T follicular helper cell (primary cell): ENCODE measurements at regions not wholly inside any gene's neighbourhood (a gene's known extent, or its start where the extent isn't known, plus 50 kb on each side); places are given as distances from the start of the nearest gene placed in this dataset.

Experiments
- DNase-seq: peaks from one replicate; pipeline ENCODE4 v3.0.0-alpha.2; 2020; ENCODE audit warnings: low read depth

DNA sequence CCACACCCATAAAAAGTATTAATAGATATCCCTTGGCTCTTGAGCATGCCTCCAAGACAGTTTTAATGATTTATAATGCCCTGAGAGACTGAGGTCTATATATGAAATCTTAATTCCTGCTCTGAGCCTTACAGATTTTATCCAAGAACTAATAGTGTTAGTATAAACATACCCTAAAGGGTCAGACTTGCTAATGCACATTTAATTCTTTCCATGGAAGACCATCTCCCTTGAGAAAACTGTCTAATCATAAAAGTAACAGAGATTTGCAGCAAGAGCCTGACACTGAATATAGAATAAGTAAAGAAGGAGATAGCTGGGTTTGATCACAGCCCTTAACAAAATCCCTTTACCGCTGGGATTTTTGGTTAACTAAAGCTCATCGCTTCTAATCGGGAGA, 650.8 kb upstream of the KLF12 start:
- DNase-seq, result no peak

DNA sequence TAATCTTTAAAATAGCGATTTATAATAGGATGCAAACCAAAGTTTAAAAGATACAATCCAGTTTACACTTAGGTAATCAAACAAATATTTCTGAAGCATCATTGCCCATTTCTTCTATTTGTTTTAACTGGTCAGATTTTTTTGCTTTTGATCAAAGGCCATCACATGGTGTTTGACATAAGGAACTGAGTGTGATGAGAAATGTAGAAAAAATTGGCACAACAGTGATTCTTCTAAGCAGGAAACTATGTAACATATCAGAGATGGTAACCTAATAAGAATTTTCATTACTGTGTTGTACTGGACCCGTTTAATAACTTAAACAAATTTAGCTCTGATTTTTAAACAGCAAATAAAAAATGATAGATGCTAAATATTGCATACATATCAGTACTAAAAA, 644.7 kb upstream of the KLF12 start:
- no peak for DNase-seq

DNA sequence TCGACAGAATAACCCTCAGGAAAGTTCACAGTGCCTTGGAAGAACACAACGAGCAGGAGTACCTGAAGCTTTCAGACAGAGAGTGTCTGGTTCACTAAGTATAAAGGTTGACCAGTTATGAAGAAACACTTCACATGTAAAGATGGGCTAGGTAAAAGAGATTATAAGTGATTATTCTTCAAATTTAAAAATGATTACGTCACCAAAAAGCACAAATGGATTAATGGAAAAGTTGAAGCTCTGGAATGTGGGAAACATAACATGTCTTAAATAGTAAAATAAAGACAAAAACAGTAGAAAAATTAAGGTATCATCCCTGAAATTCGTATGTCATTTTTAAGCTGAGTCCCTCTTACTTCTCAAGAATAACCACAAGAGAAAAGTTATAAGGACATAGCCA, 643.9 kb upstream of the KLF12 start:
- DNase-seq, result no peak

DNA sequence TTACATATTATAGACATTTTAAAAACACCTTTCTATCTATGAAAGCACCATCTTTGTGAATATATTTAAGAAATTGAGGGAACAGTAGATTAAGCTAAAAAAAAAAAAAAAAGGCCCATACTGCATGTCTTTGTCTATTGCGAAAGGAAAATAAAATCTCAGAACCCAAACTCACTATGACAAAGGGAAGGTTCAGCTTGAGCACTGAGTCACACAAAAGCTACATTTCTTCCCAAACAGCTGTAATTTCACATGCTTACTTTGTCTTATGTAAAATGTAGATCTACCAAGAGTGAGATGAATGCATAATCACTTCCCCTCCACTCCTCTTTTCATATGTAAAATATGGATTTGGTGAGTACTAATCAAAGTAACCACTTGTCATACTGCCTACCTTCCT, 640.1 kb upstream of the KLF12 start:
- DNase-seq, result no peak

DNA sequence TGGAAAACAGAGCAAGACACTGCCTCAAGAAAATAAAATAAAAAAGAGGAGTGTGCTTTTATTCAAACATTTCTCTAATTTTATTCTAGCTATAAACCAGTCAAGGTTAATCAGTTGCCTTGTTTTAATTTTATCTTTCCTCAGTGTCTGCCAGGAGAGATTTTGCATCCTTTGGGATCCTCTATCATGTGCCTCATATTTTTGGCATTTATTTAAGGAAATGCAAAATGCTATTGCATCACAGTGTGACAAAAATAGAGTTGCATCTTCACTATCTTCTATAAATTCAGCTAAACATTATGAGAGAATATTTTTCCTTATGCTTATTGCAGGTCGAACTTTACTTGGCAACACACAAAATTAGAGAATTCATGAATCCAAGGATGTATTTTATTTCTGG, 639.0 kb upstream of the KLF12 start:
- no peak for DNase-seq

DNA sequence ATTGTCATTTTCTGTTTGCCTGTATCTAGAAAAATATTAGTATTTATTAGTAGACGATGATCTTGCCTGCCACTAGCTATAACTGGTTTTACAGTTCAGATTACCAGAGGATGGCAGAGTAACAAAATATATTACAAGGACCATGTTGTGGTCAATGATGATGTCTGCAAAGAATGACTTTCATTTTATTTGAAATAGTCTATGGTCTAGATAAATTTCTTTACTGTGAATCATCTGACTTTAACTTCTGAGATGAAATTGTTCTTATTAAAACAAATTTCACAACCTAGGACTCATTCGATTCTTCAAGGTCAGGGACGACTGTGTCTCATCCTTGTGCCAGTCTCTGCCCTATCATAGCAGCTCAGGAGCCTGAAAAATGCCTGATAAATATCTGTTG, 637.8 kb upstream of the KLF12 start:
- no peak for DNase-seq

DNA sequence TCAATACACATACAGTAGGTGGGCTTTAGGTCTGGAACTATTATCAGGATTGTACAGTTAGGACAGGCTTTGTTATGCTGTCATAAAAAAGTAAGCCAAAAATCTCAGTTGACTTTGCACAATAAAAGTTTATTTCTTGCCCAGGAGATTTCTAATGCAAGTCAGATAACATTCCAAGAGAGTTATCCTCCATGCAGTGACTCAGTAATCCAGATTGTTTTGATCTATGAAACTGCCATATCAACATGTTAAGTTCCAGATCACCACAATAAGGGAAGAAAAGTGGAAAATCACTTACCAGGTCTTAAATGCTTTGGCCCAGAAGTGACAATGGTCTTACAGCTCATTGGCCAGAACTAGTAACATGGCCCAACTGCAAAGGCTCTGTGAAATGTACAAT, 636.2 kb upstream of the KLF12 start:
- no peak for DNase-seq

DNA sequence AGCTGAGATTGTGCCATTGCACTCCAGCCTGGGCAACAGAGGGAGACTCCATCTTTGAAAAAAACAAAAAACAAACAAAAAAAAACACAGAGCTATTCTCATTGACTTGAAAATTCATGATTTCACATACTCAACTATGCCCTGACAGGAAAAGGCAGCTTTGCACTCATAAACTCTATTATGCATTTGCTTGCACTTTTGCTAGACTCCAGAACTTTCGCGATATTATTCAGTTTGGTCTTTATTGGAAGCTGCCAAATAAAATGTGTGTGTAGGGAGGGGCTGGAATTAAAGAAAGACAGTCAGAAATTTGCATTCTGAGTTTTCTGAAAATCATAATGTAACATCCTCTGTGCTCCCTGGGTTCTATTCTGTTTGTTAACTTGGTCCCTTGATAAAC, 635.1 kb upstream of the KLF12 start:
- no peak for DNase-seq

DNA sequence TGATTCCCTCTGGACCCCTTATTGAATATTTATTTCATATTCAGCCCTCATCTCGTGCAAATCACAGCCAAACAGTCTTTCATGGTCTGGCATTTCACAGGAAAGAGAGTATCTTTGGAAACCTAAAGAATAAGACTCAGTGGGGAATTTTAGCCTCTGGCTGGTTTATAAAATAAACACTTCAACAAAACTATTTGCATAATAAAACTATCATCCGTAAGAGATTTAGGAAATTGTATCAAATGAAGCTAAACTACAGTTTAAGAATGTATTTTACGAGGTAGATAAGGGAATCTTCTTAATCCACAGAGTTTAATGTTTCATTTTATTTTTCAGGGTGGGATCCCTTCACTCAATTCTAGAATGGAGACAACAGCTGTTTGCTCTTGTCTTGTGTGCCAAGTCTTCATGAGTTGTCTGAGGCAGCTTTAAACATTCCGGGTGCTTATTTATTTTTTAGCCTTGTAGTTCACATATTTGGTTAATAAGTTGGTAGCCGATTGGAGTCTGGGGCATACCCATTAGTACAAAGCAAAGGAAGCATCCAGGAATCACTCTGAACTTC, 634.4 kb upstream of the KLF12 start:
- DNase-seq, result no peak

DNA sequence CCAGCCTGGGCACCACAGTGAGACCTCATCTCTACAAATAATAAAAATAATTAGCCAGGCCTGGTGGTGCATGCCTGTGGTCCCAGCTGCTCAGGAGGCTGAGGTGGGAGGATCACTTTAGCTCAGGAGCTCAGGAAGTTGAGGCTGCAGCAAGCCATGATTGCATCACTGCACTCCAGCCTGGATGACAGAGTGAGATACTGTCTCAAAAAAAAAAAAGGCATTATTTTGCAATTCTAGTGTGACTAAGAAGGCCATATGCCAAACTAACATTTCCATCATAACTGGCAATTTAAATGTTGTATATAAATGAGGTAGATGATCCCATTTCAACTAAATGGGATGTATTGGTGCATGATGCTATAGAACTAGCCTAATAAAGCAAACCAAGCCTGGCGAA, 632.8 kb upstream of the KLF12 start:
- DNase-seq, result no peak

DNA sequence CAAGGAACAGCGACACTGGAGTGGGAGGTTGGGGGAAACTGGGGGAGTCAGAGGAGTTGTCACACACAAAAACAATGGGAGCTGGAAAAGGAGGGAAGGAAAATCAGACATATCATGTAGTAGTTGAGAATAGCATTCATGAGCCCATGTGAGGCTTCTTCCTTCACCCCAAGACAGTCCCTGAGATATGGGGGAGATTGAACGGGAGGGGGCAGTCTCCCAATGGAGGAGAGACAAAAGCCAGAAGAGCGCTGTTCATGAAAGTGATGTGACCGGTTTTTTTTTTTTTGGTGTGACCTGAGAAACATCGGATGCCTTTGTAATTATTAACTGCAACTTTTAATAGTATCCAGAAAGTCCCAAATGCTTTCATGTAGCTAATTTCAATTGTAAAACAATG, 631.8 kb upstream of the KLF12 start:
- DNase-seq, result no peak

DNA sequence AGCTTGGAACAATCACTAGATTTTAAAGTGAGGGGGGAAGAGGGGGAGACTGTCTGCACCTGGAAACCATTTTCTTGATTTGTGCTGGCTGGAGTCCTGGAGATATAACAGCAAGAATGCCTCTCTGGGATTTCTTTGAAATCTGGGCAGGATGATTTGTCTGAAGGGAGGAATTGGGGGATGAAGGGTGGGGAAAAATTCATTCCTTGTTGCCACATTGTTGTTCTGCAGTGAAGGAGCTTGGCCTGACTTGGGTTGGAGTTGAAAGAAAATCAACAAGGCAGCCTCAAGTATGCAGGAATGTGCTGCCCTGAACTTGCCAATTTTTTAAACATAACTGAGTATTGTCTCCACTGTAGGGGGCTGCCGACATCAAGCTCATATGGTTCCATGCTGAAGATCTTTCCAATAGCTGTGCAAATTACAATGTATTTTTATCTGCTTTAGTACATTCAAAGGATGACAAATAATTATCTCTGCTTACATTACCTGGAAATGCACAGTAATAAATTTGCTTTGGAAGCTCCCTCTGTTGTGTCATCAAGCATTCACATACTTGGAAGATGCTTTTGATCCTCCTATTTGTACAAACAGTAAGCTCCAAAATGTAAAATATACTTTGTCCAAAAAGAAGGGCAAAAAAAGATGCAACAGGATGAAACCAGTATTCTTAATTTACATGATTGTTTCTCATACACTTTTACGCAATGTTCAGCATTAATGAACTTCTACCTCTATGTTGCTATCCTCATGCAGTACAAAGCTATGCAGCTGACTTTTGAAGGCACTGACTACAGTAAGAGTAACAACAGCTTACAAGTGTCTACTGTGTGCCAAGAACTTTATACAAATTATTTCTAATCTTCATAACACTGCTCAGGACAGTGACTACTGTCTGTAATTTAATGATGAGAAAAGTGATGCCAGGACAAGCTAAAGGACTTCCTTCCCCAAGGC, 627.9 kb upstream of the KLF12 start:
- DNase-seq, result no peak

DNA sequence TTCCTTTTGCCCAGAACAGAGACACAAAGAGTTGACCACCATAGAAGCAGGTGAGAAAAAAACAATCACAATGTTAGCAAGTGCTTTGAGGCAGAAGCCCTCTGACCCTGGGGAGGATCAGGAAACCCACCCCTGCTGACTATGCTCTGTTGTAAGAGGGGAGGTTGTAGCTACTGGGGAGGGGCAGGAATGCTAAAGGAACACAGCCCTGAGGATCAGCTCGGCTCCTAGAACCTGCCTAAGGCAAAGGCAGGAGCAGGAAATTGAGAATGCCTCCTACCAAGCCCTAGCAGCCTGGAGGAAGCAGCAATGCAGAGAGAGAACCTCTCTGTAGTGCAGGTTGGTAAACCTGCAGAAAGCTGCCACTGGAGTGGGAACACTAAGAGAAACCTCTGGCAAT, 624.0 kb upstream of the KLF12 start:
- DNase-seq, result no peak

DNA sequence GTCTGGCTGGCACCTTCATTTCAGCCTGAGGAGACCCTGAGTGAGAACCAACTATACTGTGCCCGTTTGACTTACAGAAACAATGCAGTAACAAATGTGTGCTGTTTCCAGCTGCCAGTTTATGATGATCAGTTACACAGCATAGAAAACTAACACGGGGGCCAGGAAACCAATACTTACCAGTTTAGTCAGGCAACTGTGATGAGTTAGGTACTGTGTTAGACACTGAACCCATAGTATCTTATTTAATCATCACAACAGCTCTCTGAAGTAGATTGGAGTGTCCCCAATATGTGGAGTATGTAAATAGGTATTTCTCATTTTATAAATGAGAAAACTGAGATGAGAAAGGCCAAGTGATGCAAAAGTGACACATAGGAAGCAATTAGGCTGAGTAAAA, 620.9 kb upstream of the KLF12 start:
- DNase-seq, result no peak

DNA sequence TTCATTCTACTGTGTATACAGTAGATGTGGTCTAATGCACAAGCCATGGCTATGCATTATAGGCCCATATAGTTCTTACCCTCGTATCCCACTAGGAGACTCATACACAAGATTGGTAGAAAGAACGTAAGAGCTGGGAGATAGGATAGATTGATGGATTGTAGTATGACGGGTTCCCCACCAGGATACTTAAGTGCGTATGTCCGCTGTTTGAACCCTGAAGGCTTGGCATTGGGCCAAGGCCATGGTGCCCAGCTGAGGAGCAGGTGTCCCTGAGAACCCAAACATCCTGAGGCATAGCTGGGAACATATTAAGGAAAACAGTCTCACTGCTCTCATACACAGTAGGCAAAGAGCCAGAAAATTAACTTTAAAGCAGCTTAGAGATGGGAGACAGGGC, 617.5 kb upstream of the KLF12 start:
- no peak for DNase-seq

DNA sequence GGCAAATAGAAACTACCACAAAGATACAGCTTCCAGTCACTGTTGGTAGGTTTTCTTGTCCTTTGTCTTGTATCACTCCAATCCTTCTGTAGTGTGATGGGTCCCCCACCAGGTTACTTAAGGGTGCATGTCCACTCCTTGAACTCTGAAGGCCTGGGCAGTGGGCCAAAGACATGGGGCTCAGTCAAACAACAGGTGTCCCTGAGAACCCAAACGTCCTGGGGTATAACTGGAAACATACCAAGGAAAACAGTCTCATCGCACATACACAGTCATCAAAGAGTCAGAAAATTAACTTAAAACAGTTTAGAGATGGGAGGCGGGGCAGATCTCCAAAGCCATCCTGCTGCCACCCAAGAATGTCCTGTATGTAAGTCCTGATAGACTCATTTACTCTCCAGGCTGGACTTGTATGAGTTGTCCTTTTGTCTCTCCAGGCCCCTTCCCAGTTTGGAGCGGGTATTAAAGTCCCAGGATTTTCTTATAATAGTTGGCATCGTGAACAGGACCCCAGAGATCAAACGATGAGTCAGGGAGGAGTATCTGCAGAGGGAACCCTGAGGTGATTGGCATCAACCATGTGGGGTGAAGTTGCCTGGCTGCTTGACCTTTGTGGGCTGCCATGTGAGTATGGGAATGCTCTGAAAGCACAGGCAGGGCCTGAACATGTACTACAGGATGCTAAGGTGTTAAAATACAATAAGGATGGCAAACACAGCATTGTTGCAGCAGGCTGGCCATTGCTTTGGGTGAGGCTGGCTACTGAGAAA, 613.2 kb upstream of the KLF12 start:
- DNase-seq, result no peak

DNA sequence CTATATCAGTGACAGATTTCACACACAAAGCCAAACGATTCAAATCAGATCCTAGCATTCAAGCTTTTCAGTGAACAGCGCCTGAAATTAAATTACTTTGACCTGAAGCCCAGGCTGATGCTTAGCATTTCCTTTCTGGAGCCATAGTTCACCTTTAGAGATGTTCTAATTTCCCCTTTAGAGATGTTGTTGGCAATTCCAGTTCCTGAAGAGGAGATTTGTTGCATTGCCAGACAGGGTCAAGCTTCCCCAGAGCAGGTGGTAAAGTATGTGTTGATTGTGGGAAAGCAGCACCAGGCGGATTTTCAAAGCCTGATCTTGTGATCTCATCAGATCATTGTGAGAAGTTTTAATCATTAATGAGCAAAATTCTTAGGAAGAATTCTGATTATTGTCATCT, 609.8 kb upstream of the KLF12 start:
- no peak for DNase-seq

DNA sequence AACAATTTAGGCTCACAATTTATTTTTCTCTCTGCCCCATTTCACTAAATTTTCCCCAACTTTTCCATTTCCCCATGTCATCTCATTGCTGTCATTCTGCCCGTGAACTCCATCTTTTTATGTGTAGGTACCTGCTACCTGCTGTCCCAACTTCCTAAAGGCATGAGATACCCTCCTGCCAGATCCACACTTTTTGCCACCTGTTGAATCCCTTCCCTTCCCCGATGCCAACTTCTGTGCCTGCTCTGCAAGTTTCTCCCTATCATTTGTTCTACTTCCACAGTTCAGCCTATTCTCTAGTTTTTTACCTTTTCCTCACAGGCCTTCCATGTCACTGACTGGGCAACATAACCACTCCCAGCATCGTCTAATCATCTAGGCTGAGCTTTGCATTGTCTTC, 607.5 kb upstream of the KLF12 start:
- no peak for DNase-seq

DNA sequence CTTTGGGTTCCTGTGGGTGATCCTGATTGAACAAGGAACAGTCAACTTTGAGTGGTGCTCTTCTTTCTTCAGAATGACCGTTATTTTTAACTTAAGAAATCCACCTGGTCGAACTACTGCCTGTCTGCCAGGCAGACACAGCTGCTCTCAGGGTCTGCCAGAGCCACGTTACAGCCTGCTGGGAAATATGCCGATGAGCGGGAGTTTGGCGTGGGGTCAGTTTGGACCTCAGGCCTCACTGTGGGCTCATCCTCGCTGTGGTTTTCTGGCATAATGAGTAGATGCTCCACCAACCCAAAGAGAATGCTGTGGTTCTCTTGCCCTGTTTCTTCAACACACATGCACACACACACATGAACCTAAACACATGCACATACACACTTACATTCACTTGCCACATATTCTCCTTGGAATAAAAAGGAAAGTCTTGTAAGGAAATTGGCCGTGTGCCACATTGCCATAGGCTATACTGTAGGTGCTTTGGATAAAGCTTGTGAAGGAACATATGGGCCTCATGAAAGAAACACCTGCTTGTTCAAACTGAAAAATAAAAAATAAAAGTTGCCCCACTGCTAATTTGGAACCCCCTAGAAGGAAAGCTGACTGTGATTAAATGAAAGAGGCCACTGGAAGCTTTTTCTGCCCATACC, 598.7 kb upstream of the KLF12 start:
- no peak for DNase-seq

DNA sequence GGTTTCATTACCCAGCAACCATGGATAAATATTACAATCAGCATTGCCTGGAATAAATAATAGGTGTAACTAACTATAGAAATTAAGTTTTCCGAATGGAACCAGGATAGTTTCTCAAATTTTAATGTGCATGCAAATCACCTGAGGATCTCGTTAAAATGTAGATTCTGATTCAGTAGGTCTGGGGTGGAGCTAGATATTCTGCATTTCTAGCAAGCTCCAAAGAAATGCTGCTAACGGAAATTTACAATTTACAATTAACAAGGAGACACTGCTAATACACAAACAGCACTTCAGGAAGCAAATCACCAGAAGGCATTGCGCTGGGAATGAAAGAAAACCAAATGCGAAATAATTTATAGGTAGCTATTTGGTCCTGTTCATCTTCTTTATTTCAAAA, 597.5 kb upstream of the KLF12 start:
- no peak for DNase-seq

DNA sequence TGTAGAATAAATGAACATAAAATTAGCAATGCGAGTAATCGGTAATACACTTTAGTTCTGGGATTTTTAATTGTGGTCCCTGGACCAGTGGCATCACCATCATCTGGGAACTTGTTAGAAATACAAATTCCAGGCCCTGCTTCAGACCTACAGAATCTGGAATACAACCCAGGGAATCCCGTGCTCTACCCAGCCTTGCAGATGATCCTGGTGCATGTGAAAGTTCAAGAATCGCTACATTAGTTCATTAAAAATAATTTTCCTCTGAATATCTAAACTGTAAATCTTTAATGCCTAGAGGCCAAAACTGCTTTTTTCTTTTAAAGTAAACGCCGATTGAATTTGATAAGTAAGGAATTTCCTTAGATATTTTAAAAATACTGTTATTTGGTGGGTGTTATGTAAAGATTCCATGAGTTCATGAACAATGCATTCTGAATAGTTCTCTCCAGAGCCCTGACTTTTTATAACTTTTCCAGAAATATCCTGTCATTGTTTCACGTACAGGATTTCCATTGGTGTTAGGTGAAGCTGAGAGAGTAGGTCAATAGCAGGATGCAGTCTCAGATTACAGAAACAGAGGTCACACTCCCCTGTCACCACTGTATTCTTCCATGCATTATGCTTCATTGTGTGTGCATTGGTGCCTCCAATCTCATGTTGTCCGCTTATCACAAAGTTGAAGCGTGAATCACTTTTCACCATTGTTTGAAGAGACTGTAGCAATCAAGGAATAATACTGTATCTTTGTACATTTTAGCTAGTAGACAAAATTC, 596.5 kb upstream of the KLF12 start:
- no peak for DNase-seq

DNA sequence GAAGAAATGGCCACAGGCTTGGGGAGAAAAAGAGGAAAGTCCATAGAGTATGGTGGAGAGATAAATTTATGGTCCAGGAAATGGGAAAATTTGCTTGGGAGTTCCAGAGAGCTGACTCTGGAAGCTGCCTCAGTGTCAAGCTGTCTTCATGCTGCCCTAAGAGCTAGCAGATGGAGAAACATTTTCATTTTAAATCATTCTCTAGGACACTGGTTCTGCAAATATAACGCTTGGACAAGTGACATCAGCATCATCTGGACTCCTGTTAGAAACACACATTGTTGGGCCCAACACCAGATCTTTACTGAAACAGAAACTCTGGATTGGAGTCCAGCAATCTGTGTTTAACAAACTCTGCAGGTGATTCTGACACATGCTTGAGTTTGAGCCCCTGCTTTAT, 592.0 kb upstream of the KLF12 start:
- no peak for DNase-seq
